Natural killer cell (primary cell): ENCODE measurements at regions not wholly inside any gene's neighbourhood (a gene's known extent, or its start where the extent isn't known, plus 50 kb on each side); places are given as distances from the start of the nearest gene placed in this dataset.

Source experiments
- ATAC-seq, 3 donors: fragments of 150-1000 bp in 2 of 3; fragments of 200-7000 bp in 1 of 3; cut with Tn5 transposase; 1 replicate in 1 of 3; 2 replicates in 2 of 3; pipeline ENCODE4 v1.10.0; 2021; ENCODE audit warnings: mild to moderate bottlenecking in 2 of 3, moderate library complexity in 2 of 3
- DNase-seq, 2 donors: peaks; one replicate each; pipeline versions ENCODE4 v3.0.0 to v3.0.0-alpha.2; 2013 to 2021; ENCODE audit warnings: mixed read lengths in 1 of 2
- H3K27ac ChIP-seq: one replicate; pipeline ENCODE4 v1.5.1; 2013; ENCODE audit warnings: mild to moderate bottlenecking, low read length
- H3K27me3 ChIP-seq: one replicate; pipeline ENCODE4 v1.6.1; 2013; ENCODE audit warnings: low read length; ENCODE audit not compliant: control insufficient read depth, insufficient read depth
- H3K36me3 ChIP-seq: one replicate; pipeline ENCODE4 v1.6.1; 2013; ENCODE audit warnings: low read length; ENCODE audit not compliant: control insufficient read depth, insufficient read depth
- H3K4me1 ChIP-seq: one replicate; pipeline ENCODE4 v1.6.1; 2013; ENCODE audit warnings: low read length; ENCODE audit not compliant: control insufficient read depth, insufficient read depth
- H3K4me3 ChIP-seq: one replicate; pipeline ENCODE4 v1.5.1; 2013; ENCODE audit warnings: low read length
- H3K9me3 ChIP-seq: one replicate; pipeline ENCODE4 v1.6.1; 2013; ENCODE audit warnings: low read length; ENCODE audit not compliant: control insufficient read depth, insufficient read depth
- H3K27ac Mint-ChIP-seq, 2 donors: one replicate each; pipeline ENCODE4 v1.8.0; 2022; ENCODE audit warnings: mild to moderate bottlenecking in 2 of 2, mixed read lengths in 2 of 2, moderate library complexity in 1 of 2
- H3K27me3 Mint-ChIP-seq, 2 donors: one replicate each; pipeline ENCODE4 v1.8.0; 2022; ENCODE audit warnings: low read depth in 2 of 2, mixed read lengths in 2 of 2
- H3K36me3 Mint-ChIP-seq: one replicate; pipeline ENCODE4 v1.8.0; 2022; ENCODE audit warnings: mixed read lengths
- H3K4me1 Mint-ChIP-seq, 2 donors: one replicate each; pipeline ENCODE4 v1.8.0; 2022; ENCODE audit warnings: mixed read lengths in 2 of 2
- H3K4me3 Mint-ChIP-seq: one replicate; pipeline ENCODE4 v1.8.0; 2022; ENCODE audit warnings: mild to moderate bottlenecking, moderate library complexity, mixed read lengths
- H3K9me3 Mint-ChIP-seq, 2 donors: one replicate each; pipeline ENCODE4 v1.8.0; 2022; ENCODE audit warnings: mixed read lengths in 2 of 2
- WGBS: methylation state at CpG from one replicate; pipeline ENCODE4 v1.1.7; 2013; ENCODE audit warnings: missing lambda C conversion rate; ENCODE audit not compliant: insufficient coverage; 5-methylcytosine and 5-hydroxymethylcytosine counted together
- intact Hi-C: fragments of 100-400 bp; cut with micrococcal nuclease; formaldehyde crosslinking; loops from one replicate; pipeline ENCODE4 v1.14.2; 2022
- TF ChIP-seq, protein P1 (sequence below): fragments of 200-600 bp; IDR thresholded peaks from one replicate; pipeline ENCODE4 v1.8.0; 2022; ENCODE audit warnings: antibody characterized with exemption

DNA sequence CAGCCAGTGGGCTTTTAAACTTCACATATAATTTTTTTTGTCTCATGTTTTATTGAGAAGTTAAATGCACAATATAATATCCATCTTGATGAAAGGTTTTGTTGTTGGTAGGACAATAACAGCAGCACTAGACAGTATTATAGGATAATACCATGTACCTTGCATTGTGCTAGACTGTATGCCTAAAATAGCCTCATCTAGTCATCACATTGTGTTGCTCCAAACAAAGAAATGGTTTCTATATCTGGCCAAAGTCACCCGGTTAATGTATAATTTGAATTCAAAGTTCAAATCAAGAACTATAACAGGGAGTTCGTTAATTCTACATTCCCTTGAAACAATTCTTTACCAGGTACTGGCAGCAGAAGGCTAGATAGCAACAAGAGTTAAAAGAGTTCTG is 104.9 kb downstream of the KCNJ2 start:
- Histone ChIP-seq H3K36me3 (no peaks in the 10 kb centered on the region), H3K9me3 (no peaks in the 10 kb centered on the region), H3K27ac (no peak overlapping the region), H3K4me1 (no peaks in the 10 kb centered on the region), H3K27me3 (no peaks in the 10 kb centered on the region), H3K4me3 (no peak overlapping the region)
- 83% methylated on average over 2 of the region's 2 CpGs for WGBS
- no peak for ATAC-seq
- no peaks in the 10 kb centered on the region for H3K27me3 Mint-ChIP-seq
- H3K4me1 Mint-ChIP-seq, result no peaks in the 10 kb centered on the region
- TF ChIP-seq, protein P1, sequence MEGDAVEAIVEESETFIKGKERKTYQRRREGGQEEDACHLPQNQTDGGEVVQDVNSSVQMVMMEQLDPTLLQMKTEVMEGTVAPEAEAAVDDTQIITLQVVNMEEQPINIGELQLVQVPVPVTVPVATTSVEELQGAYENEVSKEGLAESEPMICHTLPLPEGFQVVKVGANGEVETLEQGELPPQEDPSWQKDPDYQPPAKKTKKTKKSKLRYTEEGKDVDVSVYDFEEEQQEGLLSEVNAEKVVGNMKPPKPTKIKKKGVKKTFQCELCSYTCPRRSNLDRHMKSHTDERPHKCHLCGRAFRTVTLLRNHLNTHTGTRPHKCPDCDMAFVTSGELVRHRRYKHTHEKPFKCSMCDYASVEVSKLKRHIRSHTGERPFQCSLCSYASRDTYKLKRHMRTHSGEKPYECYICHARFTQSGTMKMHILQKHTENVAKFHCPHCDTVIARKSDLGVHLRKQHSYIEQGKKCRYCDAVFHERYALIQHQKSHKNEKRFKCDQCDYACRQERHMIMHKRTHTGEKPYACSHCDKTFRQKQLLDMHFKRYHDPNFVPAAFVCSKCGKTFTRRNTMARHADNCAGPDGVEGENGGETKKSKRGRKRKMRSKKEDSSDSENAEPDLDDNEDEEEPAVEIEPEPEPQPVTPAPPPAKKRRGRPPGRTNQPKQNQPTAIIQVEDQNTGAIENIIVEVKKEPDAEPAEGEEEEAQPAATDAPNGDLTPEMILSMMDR, result no peak
- intact Hi-C loops, result no loop called here
- H3K4me3 Mint-ChIP-seq, result no peak overlapping the region
- no peak for DNase-seq
- H3K36me3 Mint-ChIP-seq, result no peaks in the 10 kb centered on the region
- no peak overlapping the region for H3K27ac Mint-ChIP-seq
- peaks cover 0 to 5% of the 10 kb centered on the region in 2 donors for H3K9me3 Mint-ChIP-seq

DNA sequence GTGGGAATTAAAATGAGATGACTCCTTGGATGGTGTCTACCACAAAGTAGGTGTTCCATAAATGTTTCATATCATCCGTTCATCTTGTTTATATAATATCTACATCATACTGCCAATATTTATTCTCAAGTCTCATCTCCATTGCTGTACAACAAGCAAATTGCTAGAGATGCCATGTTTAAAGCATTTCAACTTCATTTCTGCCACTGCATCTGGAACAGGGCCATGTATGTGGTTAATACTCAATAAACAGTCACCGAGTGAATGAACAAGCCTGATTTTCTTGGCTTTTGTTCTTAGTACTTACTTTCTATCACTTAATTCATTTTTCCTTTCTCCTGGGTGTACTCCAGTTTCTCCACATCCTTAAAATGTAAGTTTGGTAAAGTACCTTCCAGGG is 107.6 kb downstream of the KCNJ2 start:
- no peaks in the 10 kb centered on the region for H3K27me3 ChIP-seq
- no peak for ATAC-seq
- H3K4me1 ChIP-seq, result no peaks in the 10 kb centered on the region
- no peak overlapping the region for H3K4me3 ChIP-seq
- no peak for DNase-seq
- Mint-ChIP-seq H3K9me3 (peaks cover 3 to 5% of the 10 kb centered on the region in 2 donors), H3K4me3 (no peak overlapping the region), H3K36me3 (no peaks in the 10 kb centered on the region), H3K4me1 (no peaks in the 10 kb centered on the region), H3K27ac (no peak overlapping the region), H3K27me3 (no peaks in the 10 kb centered on the region)
- intact Hi-C loops, result no loop called here
- 56% methylated on average over 2 of the region's 2 CpGs for WGBS
- no peak overlapping the region for H3K27ac ChIP-seq
- no peaks in the 10 kb centered on the region for H3K36me3 ChIP-seq
- TF ChIP-seq, protein P1, result no peak
- no peaks in the 10 kb centered on the region for H3K9me3 ChIP-seq

DNA sequence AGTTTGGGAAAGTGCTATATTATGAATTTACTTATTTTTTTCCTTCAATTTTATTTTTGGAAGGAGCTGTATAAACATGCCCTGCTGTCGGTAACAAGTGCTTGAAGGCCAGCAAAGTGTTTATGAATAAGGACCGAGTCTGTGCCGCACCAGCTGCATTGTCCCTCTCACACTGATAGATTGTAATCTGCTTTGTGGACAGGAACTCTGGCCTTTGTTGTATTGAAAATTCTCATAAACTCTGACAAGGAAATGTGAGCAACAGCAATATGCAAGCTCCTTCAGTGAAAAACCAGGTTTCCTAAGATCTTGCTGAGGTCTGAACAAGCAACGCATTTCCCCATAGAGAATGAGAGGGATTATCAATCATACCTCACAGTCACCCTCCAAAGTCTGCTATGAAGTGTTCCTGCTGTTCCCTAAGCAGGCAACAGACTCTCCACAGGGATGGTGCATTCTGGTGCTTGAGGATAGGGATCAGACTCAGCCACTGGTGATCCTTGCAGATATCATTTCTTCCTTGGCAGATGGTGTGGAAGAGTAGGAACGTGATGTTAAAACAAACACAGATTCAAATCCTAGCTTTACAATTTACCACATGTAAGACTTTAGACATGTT is 109.6 kb downstream of the KCNJ2 start:
- TF ChIP-seq, protein P1, result no peak
- Histone ChIP-seq H3K27me3 (no peaks in the 10 kb centered on the region), H3K9me3 (no peaks in the 10 kb centered on the region), H3K4me3 (no peak overlapping the region), H3K27ac (no peak overlapping the region), H3K4me1 (no peaks in the 10 kb centered on the region), H3K36me3 (no peaks in the 10 kb centered on the region)
- no peak for DNase-seq
- no peak overlapping the region for H3K4me3 Mint-ChIP-seq
- no peaks in the 10 kb centered on the region for H3K27me3 Mint-ChIP-seq
- peaks cover 6 to 7% of the 10 kb centered on the region in 2 donors for H3K9me3 Mint-ChIP-seq
- no peak for ATAC-seq
- H3K4me1 Mint-ChIP-seq, result no peaks in the 10 kb centered on the region
- no peaks in the 10 kb centered on the region for H3K36me3 Mint-ChIP-seq
- intact Hi-C loops, result no loop called here
- H3K27ac Mint-ChIP-seq, result no peak overlapping the region
- WGBS, result 96% methylated on average over 3 of the region's 5 CpGs

DNA sequence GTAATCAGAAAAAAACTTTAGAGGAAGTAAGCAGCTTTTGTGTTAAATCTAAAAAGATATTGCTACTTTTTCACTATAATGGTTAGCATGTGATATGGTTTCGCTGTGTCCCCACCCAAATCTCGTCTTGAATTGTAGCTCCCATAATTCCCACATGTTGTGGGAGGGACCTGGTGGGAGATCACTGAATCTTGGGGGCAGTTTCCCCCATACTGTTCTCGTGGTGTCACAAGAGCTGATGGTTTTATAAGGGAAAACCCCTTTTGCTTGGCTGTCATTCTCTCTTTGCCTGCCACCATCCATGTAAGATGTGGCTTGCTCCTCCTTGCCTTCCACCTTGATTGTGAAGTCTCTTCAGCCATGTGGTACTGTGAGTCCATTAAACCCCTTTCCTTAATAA is 117.1 kb downstream of the KCNJ2 start:
- Histone ChIP-seq H3K27ac (no peak overlapping the region), H3K27me3 (no peaks in the 10 kb centered on the region), H3K4me3 (no peak overlapping the region), H3K4me1 (no peaks in the 10 kb centered on the region), H3K9me3 (no peaks in the 10 kb centered on the region), H3K36me3 (no peaks in the 10 kb centered on the region)
- Mint-ChIP-seq H3K27ac (no peak overlapping the region), H3K4me1 (no peaks in the 10 kb centered on the region), H3K9me3 (peaks cover 7 to 11% of the 10 kb centered on the region in 2 donors), H3K36me3 (no peaks in the 10 kb centered on the region), H3K4me3 (no peak overlapping the region), H3K27me3 (no peaks in the 10 kb centered on the region)
- intact Hi-C loops, result no loop called here
- no peak for DNase-seq
- WGBS, result 80% methylated on average over 2 of the region's 3 CpGs
- no peak for ATAC-seq
- TF ChIP-seq, protein P1, result no peak
